H1 (cell line): ENCODE measurements at regions not wholly inside any gene's neighbourhood (a gene's known extent, or its start where the extent isn't known, plus 50 kb on each side); places are given as distances from the start of the nearest gene placed in this dataset.

Experiments
- CTCF ChIA-PET: fragments of 300-600 bp; sonication (Branson Sonifier 250); formaldehyde crosslinking; loops from one replicate; lab custom pipeline; 2021; ENCODE audit not compliant: partially characterized antibody; lab: Charles Lee
- POLR2A ChIA-PET: fragments of 300-600 bp; sonication (Branson Sonifier 250); formaldehyde crosslinking; loops from one replicate; lab custom pipeline; 2021; ENCODE audit warnings: inconsistent platforms; ENCODE audit not compliant: partially characterized antibody; lab: Charles Lee
- DNase-seq, 2 experiments: peaks; one replicate each; pipeline versions ENCODE4 v3.0.0 to v3.0.0-alpha.2; 2010 to 2022; ENCODE audit warnings: low spot score in 2 of 2, low read depth in 1 of 2, mixed read lengths in 1 of 2
- FAIRE-seq: peaks from 2 replicates; lab custom pipeline; 2011; peaks lifted over from hg19 to GRCh38; lab: Jason Lieb, UNC
- H2AFZ ChIP-seq: 2 replicates; pipeline ENCODE4 v1.8.1; 2012; ENCODE audit warnings: low read length, inconsistent platforms
- H2AK5ac ChIP-seq: 2 replicates; pipeline ENCODE4 v1.6.1; 2013; ENCODE audit warnings: low read depth, low read length
- H2BK120ac ChIP-seq: replicated peaks from 2 replicates; pipeline ENCODE3; 2013; ENCODE audit warnings: low read depth, low read length, inconsistent platforms
- H2BK12ac ChIP-seq: 2 replicates; pipeline ENCODE4 v1.6.1; 2013; ENCODE audit warnings: low read depth, low read length
- H2BK15ac ChIP-seq: 2 replicates; pipeline ENCODE4 v1.6.1; 2013; ENCODE audit warnings: low read length
- H2BK20ac ChIP-seq: 2 replicates; pipeline ENCODE4 v1.6.1; 2013; ENCODE audit warnings: low read length
- H2BK5ac ChIP-seq: 2 replicates; pipeline ENCODE4 v1.6.1; 2013; ENCODE audit warnings: low read depth, low read length
- H3K14ac ChIP-seq: 2 replicates; pipeline ENCODE4 v1.6.1; 2013; ENCODE audit warnings: inconsistent platforms; ENCODE audit not compliant: insufficient read length
- H3K18ac ChIP-seq: 2 replicates; pipeline ENCODE4 v1.6.1; 2013; ENCODE audit warnings: low read length; ENCODE audit errors: extremely low read depth
- H3K23ac ChIP-seq: 2 replicates; pipeline ENCODE4 v1.6.1; 2013; ENCODE audit warnings: inconsistent platforms; ENCODE audit not compliant: insufficient read length
- H3K23me2 ChIP-seq: 2 replicates; pipeline ENCODE4 v1.6.1; 2013; ENCODE audit warnings: low read depth, low read length
- H3K27ac ChIP-seq: 2 replicates; pipeline ENCODE4 v1.6.1; 2011; ENCODE audit warnings: low read depth, low read length, inconsistent platforms
- H3K27me3 ChIP-seq, 4 experiments: replicated peaks in 1 of 4; 1 replicate in 1 of 4; 2 replicates in 3 of 4; pipeline versions ENCODE4 v1.6.1 to v1.8.1; 2011 to 2013; ENCODE audit warnings: low read length in 3 of 4, mild to moderate bottlenecking in 3 of 4, inconsistent platforms in 2 of 4, mixed read lengths in 2 of 4, moderate library complexity in 1 of 4; ENCODE audit not compliant: control insufficient read depth in 3 of 4, insufficient read depth in 3 of 4; ENCODE audit errors: extremely low read depth in 1 of 4
- H3K36me3 ChIP-seq, 4 experiments: 2 replicates each; pipeline versions ENCODE4 v1.6.1 to v1.8.1; 2011 to 2013; ENCODE audit warnings: mild to moderate bottlenecking in 4 of 4, low read length in 3 of 4, moderate library complexity in 2 of 4, control low read depth in 1 of 4, inconsistent platforms in 1 of 4; ENCODE audit not compliant: insufficient read depth in 4 of 4, control insufficient read depth in 2 of 4
- H3K4ac ChIP-seq: replicated peaks from 2 replicates; pipeline ENCODE3; 2013; ENCODE audit warnings: low read length, low read depth, mixed read lengths, inconsistent platforms; ENCODE audit not compliant: insufficient read length
- H3K4me1 ChIP-seq, 4 experiments: replicated peaks in 1 of 4; 1 replicate in 1 of 4; 2 replicates in 3 of 4; pipeline versions ENCODE4 v1.6.1 to v1.8.1; 2011 to 2013; ENCODE audit warnings: low read length in 3 of 4, inconsistent platforms in 2 of 4, mixed read lengths in 1 of 4; ENCODE audit not compliant: insufficient read depth in 4 of 4, control insufficient read depth in 3 of 4
- H3K4me2 ChIP-seq, 2 experiments: 2 replicates each; pipeline versions ENCODE4 v1.6.1 to v1.8.1; 2011 to 2013; ENCODE audit warnings: low read depth in 2 of 2, low read length in 2 of 2, control low read depth in 1 of 2, inconsistent platforms in 1 of 2, mild to moderate bottlenecking in 1 of 2; ENCODE audit not compliant: insufficient read depth in 1 of 2
- H3K4me3 ChIP-seq, 4 experiments: fragments of 200-600, 300-600 bp in 1 of 4; sonication (generic), shearing (Covaris generic), sonication (Bioruptor Twin) in 1 of 4; 2 replicates each; pipeline versions ENCODE4 v1.5.1 to v1.8.1; 2011 to 2016; ENCODE audit warnings: low read length in 4 of 4, low read depth in 3 of 4, control low read depth in 2 of 4, inconsistent platforms in 2 of 4, mild to moderate bottlenecking in 2 of 4, mixed read lengths in 1 of 4, moderate library complexity in 1 of 4; ENCODE audit not compliant: insufficient read depth in 2 of 4; ENCODE audit errors: extremely low read depth in 1 of 4
- H3K56ac ChIP-seq: replicated peaks from 2 replicates; pipeline ENCODE3; 2013; ENCODE audit warnings: low read depth, mild to moderate bottlenecking, mixed read lengths, low read length, inconsistent platforms; ENCODE audit not compliant: insufficient read length
- H3K79me1 ChIP-seq: 2 replicates; pipeline ENCODE4 v1.6.1; 2013; ENCODE audit warnings: low read depth, low read length, control low read depth
- H3K79me2 ChIP-seq, 2 experiments: 2 replicates each; pipeline versions ENCODE4 v1.6.1 to v1.8.1; 2012 to 2013; ENCODE audit warnings: low read length in 2 of 2, mild to moderate bottlenecking in 2 of 2, inconsistent platforms in 1 of 2; ENCODE audit not compliant: insufficient read depth in 2 of 2, control insufficient read depth in 1 of 2
- H3K9ac ChIP-seq, 4 experiments: replicated peaks in 1 of 4; 1 replicate in 1 of 4; 2 replicates in 3 of 4; pipeline versions ENCODE4 v1.6.1 to v1.8.1; 2011 to 2013; ENCODE audit warnings: low read depth in 3 of 4, low read length in 3 of 4, control low read depth in 2 of 4, mild to moderate bottlenecking in 2 of 4, moderate library complexity in 2 of 4, inconsistent platforms in 1 of 4; ENCODE audit errors: extremely low read depth in 1 of 4
- H3K9me3 ChIP-seq, 2 experiments: 2 replicates each; pipeline versions ENCODE4 v1.6.1 to v1.8.1; 2012 to 2013; ENCODE audit warnings: mild to moderate bottlenecking in 2 of 2, moderate library complexity in 2 of 2, control low read depth in 1 of 2, inconsistent platforms in 1 of 2, low read depth in 1 of 2, low read length in 1 of 2, mixed read lengths in 1 of 2; ENCODE audit not compliant: insufficient read depth in 2 of 2
- H4K20me1 ChIP-seq, 2 experiments: replicated peaks in 1 of 2; 2 replicates each; pipeline versions ENCODE3 to v1.8.1; 2011 to 2013; ENCODE audit warnings: inconsistent platforms in 2 of 2, low read length in 2 of 2, mild to moderate bottlenecking in 1 of 2; ENCODE audit not compliant: insufficient read depth in 2 of 2, control insufficient read depth in 1 of 2
- H4K5ac ChIP-seq: 2 replicates; pipeline ENCODE4 v1.6.1; 2013; ENCODE audit warnings: low read length, low read depth, mixed read lengths, inconsistent platforms; ENCODE audit not compliant: insufficient read length
- H4K8ac ChIP-seq: 2 replicates; pipeline ENCODE4 v1.8.0; 2013; ENCODE audit warnings: mild to moderate bottlenecking, moderate library complexity, low read length, inconsistent platforms; ENCODE audit not compliant: insufficient read depth; ENCODE audit errors: extremely low read depth
- H4K91ac ChIP-seq: replicated peaks from 2 replicates; pipeline ENCODE3; 2013; ENCODE audit warnings: low read length, mixed read lengths, inconsistent platforms; ENCODE audit not compliant: insufficient read length
- CEBPB ChIP-seq: IDR thresholded peaks from 2 replicates; pipeline ENCODE4 v1.6.1; 2012; ENCODE audit warnings: low read depth, low read length
- EZH2 ChIP-seq: fragments of 200-600 bp; sonication (generic); IDR thresholded peaks from 2 replicates; pipeline ENCODE4 v1.7.1; 2012; ENCODE audit warnings: low read depth, mild to moderate bottlenecking, moderate library complexity, low read length, inconsistent platforms; ENCODE audit not compliant: severe bottlenecking
- RAD21 ChIP-seq, 2 experiments: IDR thresholded peaks in 1 of 2; conservative IDR thresholded peaks in 1 of 2; 2 replicates each; pipeline ENCODE4 v1.6.1; 2011; ENCODE audit warnings: low read depth in 2 of 2, low read length in 2 of 2, improper control_type of control experiment in 1 of 2, inconsistent platforms in 1 of 2, mild to moderate bottlenecking in 1 of 2, moderate library complexity in 1 of 2
- WGBS, 2 experiments: shearing (Covaris generic) in 1 of 2; methylation state at CpG; one replicate each; pipeline versions ENCODE4 v1.1.6 to v1.1.7; 2013 to 2015; ENCODE audit warnings: low lambda C conversion rate in 2 of 2, mixed read lengths in 2 of 2, inconsistent platforms in 1 of 2, low coverage in 1 of 2, missing lambda C conversion rate in 1 of 2; ENCODE audit not compliant: insufficient replicate concordance in 2 of 2, insufficient coverage in 1 of 2, insufficient read length in 1 of 2; ENCODE audit errors: extremely low coverage in 1 of 2, missing lambda C conversion rate in 1 of 2; 5-methylcytosine and 5-hydroxymethylcytosine counted together
- TF ChIP-seq, protein P1 (sequence below), 3 experiments: IDR thresholded peaks; 1 replicate in 2 of 3; 2 replicates in 1 of 3; pipeline versions ENCODE4 v1.5.1 to v1.6.1; 2011; ENCODE audit warnings: low read length in 3 of 3, mild to moderate bottlenecking in 3 of 3, inconsistent platforms in 2 of 3, low read depth in 1 of 3, moderate library complexity in 1 of 3; ENCODE audit not compliant: insufficient read depth in 1 of 3; ENCODE audit errors: control extremely low read depth in 1 of 3

DNA sequence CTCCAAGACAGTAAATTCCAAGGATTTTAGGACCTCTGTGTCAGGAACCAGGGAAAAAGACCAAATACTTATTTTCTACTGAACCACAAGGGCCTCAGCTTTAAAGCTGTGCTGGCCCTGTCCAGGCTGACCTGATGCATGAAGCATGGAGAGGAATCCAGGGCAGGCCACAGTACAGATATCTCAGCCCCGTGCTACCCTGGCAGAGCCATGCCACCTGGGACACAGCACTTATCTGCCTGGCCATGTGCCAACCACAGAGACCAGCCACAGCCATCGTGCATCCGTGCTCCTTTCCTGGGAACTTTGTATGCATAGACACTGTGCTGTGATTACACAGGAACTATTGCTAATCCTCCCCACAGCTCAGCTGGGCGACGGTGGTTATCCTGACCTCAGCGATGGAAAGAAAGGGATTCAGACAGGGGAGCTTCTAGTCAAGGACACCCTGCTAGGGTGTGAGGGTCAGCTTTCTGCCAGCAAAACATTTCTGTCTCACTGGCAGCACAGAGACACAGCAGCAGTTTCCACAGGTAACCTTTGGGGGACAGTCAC lies 687.4 kb upstream of the ID2 start:
- no peaks in the 10 kb centered on the region for H3K79me2 ChIP-seq
- peak overlapping the region; percentile 31; the same call in 1 of the 2 replicates for H4K8ac ChIP-seq
- no peak overlapping the region for H2BK15ac ChIP-seq
- no peaks in the 10 kb centered on the region for H3K9me3 ChIP-seq
- H3K23me2 ChIP-seq, result no peaks in the 10 kb centered on the region
- H2BK120ac ChIP-seq, result no peak overlapping the region
- H4K91ac ChIP-seq, result no peak overlapping the region
- H3K27ac ChIP-seq, result no peak overlapping the region
- no peak overlapping the region for H3K56ac ChIP-seq
- no peaks in the 10 kb centered on the region for H4K20me1 ChIP-seq
- CTCF ChIA-PET, result interaction anchor here (1.0 to 3.2 kb wide), 2 partner anchors 10 to 28 kb away, joined by 3 to 7 read pairs; no protein-coding TSS in a partner anchor
- H3K79me1 ChIP-seq, result no peaks in the 10 kb centered on the region
- no peak overlapping the region for H3K9ac ChIP-seq
- H2AFZ ChIP-seq, result no peak overlapping the region
- H3K27me3 ChIP-seq, result no peaks in the 10 kb centered on the region
- H3K4ac ChIP-seq, result no peak overlapping the region
- FAIRE-seq, result no peak
- peak in 1 of 2 experiments; percentile 27; a peak in 1 of 4 replicates for TF ChIP-seq RAD21 (IDR thresholded peaks at IDR 0.05 in 1 of 2, conservative IDR thresholded peaks at IDR 0.05 in 1 of 2; ENCODE audit: low read depth in 2 of 2, low read length in 2 of 2)
- no peak for TF ChIP-seq EZH2
- no peak for TF ChIP-seq CEBPB
- TF ChIP-seq, protein P1, sequence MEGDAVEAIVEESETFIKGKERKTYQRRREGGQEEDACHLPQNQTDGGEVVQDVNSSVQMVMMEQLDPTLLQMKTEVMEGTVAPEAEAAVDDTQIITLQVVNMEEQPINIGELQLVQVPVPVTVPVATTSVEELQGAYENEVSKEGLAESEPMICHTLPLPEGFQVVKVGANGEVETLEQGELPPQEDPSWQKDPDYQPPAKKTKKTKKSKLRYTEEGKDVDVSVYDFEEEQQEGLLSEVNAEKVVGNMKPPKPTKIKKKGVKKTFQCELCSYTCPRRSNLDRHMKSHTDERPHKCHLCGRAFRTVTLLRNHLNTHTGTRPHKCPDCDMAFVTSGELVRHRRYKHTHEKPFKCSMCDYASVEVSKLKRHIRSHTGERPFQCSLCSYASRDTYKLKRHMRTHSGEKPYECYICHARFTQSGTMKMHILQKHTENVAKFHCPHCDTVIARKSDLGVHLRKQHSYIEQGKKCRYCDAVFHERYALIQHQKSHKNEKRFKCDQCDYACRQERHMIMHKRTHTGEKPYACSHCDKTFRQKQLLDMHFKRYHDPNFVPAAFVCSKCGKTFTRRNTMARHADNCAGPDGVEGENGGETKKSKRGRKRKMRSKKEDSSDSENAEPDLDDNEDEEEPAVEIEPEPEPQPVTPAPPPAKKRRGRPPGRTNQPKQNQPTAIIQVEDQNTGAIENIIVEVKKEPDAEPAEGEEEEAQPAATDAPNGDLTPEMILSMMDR (IDR thresholded peaks at IDR 0.05; ENCODE audit: control extremely low read depth in 1 of 3, insufficient read depth in 1 of 3, low read depth in 1 of 3, low read length in 3 of 3), result peak in 1 of 3 experiments; percentile 3; a peak in 1 of 4 replicates
- H2BK5ac ChIP-seq, result no peak overlapping the region
- peak overlapping the region; percentile 55; the same call in 1 of the 2 replicates for H3K18ac ChIP-seq
- H2BK12ac ChIP-seq, result no peak overlapping the region
- no peak overlapping the region for H3K14ac ChIP-seq
- WGBS, 2 experiments, result 89% methylated on average over 6 of the region's 6 CpGs; no CpG with 5 or more reads in 1 of the 2 experiments
- no peak overlapping the region for H4K5ac ChIP-seq
- POLR2A ChIA-PET, result interaction anchor here (0.6 kb wide), 1 partner anchor 743 kb away, joined by 3 read pairs; no protein-coding TSS in a partner anchor
- H3K36me3 ChIP-seq, result no peaks in the 10 kb centered on the region
- H3K4me2 ChIP-seq, result no peak overlapping the region
- no peaks in the 10 kb centered on the region; a peak in 1 of 7 replicates for H3K4me1 ChIP-seq
- H3K23ac ChIP-seq, result no peak overlapping the region
- H2BK20ac ChIP-seq, result 0 out of 2 replicates have a peak overlapping the region, but pooled peaks have one; percentile 15
- H3K4me3 ChIP-seq, result no peak overlapping the region
- no peak overlapping the region for H2AK5ac ChIP-seq
- DNase-seq, result no peak
